HG02678 (cell line): ENCODE measurements at regions not wholly inside any gene's neighbourhood (a gene's known extent, or its start where the extent isn't known, plus 50 kb on each side); places are given as distances from the start of the nearest gene placed in this dataset.
"Not testable (repeated sequence)": the region's sequence is repeated elsewhere in the genome, so short reads cannot be mapped to it uniquely, and the experiment has no call there.

Experiments used
- ATAC-seq: cut with Tn5 transposase; IDR thresholded peaks from one replicate; pipeline ENCODE4 v1.9.1; 2021; ENCODE audit warnings: mild to moderate bottlenecking, moderate library complexity; ENCODE audit not compliant: unreplicated experiment

- no peak for ATAC-seq
Measured at GRCh38 chr13:56755181-56755935, 385.4 kb upstream of the PRR20A start.

- not testable (repeated sequence) for ATAC-seq
Measured at GRCh38 chr13:56763333-56763732, 377.4 kb upstream of the PRR20A start.

- ATAC-seq = no peak
Measured at GRCh38 chr13:56773148-56773547, 367.6 kb upstream of the PRR20A start.

- no peak for ATAC-seq
Measured at GRCh38 chr13:56789527-56789926, 351.2 kb upstream of the PRR20A start.

- no peak for ATAC-seq
Measured at GRCh38 chr13:56837161-56837560, 303.6 kb upstream of the PRR20A start.

GRCh38 chr13:56850852-56851251, 289.9 kb upstream of the PRR20A start:
- no peak for ATAC-seq

- no peak for ATAC-seq
Measured at GRCh38 chr13:56861476-56861875, 279.2 kb upstream of the PRR20A start.

GRCh38 chr13:56864451-56864850, 276.3 kb upstream of the PRR20A start:
- no peak for ATAC-seq

GRCh38 chr13:56865416-56865815, 275.3 kb upstream of the PRR20A start:
- ATAC-seq = no peak

- no peak for ATAC-seq
Measured at GRCh38 chr13:56869671-56870070, 271.0 kb upstream of the PRR20A start.

GRCh38 chr13:56886398-56886797, 254.3 kb upstream of the PRR20A start:
- ATAC-seq = no peak

GRCh38 chr13:56888455-56888854, 252.3 kb upstream of the PRR20A start:
- no peak for ATAC-seq

GRCh38 chr13:56893843-56894242, 246.9 kb upstream of the PRR20A start:
- ATAC-seq = no peak

GRCh38 chr13:56900549-56901279, 240.0 kb upstream of the PRR20A start:
- ATAC-seq = no peak

GRCh38 chr13:56902276-56902675, 238.4 kb upstream of the PRR20A start:
- ATAC-seq = no peak

GRCh38 chr13:56903710-56904282, 236.9 kb upstream of the PRR20A start:
- no peak for ATAC-seq

GRCh38 chr13:56906909-56907308, 233.8 kb upstream of the PRR20A start:
- no peak for ATAC-seq

- no peak for ATAC-seq
Measured at GRCh38 chr13:56907766-56908165, 233.0 kb upstream of the PRR20A start.

- no peak for ATAC-seq
Measured at GRCh38 chr13:56909896-56910600, 230.7 kb upstream of the PRR20A start.

- ATAC-seq = no peak
Measured at GRCh38 chr13:56917966-56918365, 222.8 kb upstream of the PRR20A start.

- no peak for ATAC-seq
Measured at GRCh38 chr13:56923626-56924140, 217.0 kb upstream of the PRR20A start.
